Keratinocyte (primary cell): ENCODE measurements at regions not wholly inside any gene's neighbourhood (a gene's known extent, or its start where the extent isn't known, plus 50 kb on each side); places are given as distances from the start of the nearest gene placed in this dataset.

ENCODE experiments used
- DNase-seq: peaks from one replicate; pipeline ENCODE4 v3.0.0-alpha.2; 2011; ENCODE audit warnings: low read depth, missing footprints, low spot score
- FAIRE-seq: peaks from 2 replicates; lab custom pipeline; 2011; peaks lifted over from hg19 to GRCh38; lab: Jason Lieb, UNC
- H2AFZ ChIP-seq: 2 replicates; pipeline ENCODE4 v1.6.0; 2012; ENCODE audit warnings: low read length, control low read depth, inconsistent platforms; ENCODE audit not compliant: control insufficient read depth
- H3K27ac ChIP-seq: 2 replicates; pipeline ENCODE4 v1.5.1; 2011; ENCODE audit warnings: low read length; ENCODE audit not compliant: control insufficient read depth, insufficient read depth
- H3K27me3 ChIP-seq: 3 replicates; pipeline ENCODE4 v1.6.0; 2011; ENCODE audit warnings: low read length; ENCODE audit not compliant: control insufficient read depth, insufficient read depth; ENCODE audit errors: extremely low read depth
- H3K36me3 ChIP-seq, 2 experiments: 2 replicates in 1 of 2; 3 replicates in 1 of 2; pipeline ENCODE4 v1.5.1; 2011; ENCODE audit warnings: low read length in 2 of 2, mild to moderate bottlenecking in 1 of 2; ENCODE audit not compliant: control insufficient read depth in 2 of 2, insufficient read depth in 2 of 2; ENCODE audit errors: extremely low read depth in 1 of 2
- H3K4me1 ChIP-seq: 3 replicates; pipeline ENCODE4 v1.5.1; 2011; ENCODE audit warnings: low read length; ENCODE audit not compliant: control insufficient read depth, insufficient read depth; ENCODE audit errors: extremely low read depth
- H3K4me2 ChIP-seq: 3 replicates; pipeline ENCODE4 v1.6.0; 2011; ENCODE audit warnings: low read depth, low read length; ENCODE audit not compliant: control insufficient read depth, insufficient read depth; ENCODE audit errors: extremely low read depth
- H3K4me3 ChIP-seq, 3 experiments: fragments of 200-600 bp in 1 of 3; sonication (generic) in 1 of 3; 2 replicates in 2 of 3; 3 replicates in 1 of 3; pipeline ENCODE4 v1.5.1; 2011 to 2016; ENCODE audit warnings: low read length in 3 of 3, mild to moderate bottlenecking in 3 of 3, control low read depth in 2 of 3, inconsistent platforms in 1 of 3, low read depth in 1 of 3, mixed read lengths in 1 of 3, mixed run types in 1 of 3, moderate library complexity in 1 of 3; ENCODE audit not compliant: control insufficient read depth in 2 of 3, insufficient read depth in 2 of 3; ENCODE audit errors: extremely low read depth in 1 of 3
- H3K79me2 ChIP-seq: 2 replicates; pipeline ENCODE4 v1.6.0; 2012; ENCODE audit warnings: low read length; ENCODE audit not compliant: control insufficient read depth, insufficient read depth
- H3K9ac ChIP-seq: 3 replicates; pipeline ENCODE4 v1.6.0; 2011; ENCODE audit warnings: low read length; ENCODE audit not compliant: control insufficient read depth, insufficient read depth; ENCODE audit errors: extremely low read depth
- H3K9me1 ChIP-seq: 3 replicates; pipeline ENCODE4 v1.6.0; 2011; ENCODE audit warnings: low read length; ENCODE audit not compliant: control insufficient read depth, insufficient read depth; ENCODE audit errors: extremely low read depth
- H3K9me3 ChIP-seq: 2 replicates; pipeline ENCODE4 v1.5.1; 2012; ENCODE audit warnings: low read depth, low read length; ENCODE audit not compliant: control insufficient read depth
- H4K20me1 ChIP-seq: 3 replicates; pipeline ENCODE4 v1.6.0; 2011; ENCODE audit warnings: low read length; ENCODE audit not compliant: control insufficient read depth, insufficient read depth; ENCODE audit errors: extremely low read depth
- EZH2 ChIP-seq: IDR thresholded peaks from one replicate; pipeline ENCODE4 v1.6.1; 2012; ENCODE audit warnings: inconsistent platforms, mild to moderate bottlenecking, low read length, moderate library complexity
- dilution Hi-C: fragments of 300-500 bp; cut with MboI; formaldehyde crosslinking; loops from one replicate; pipeline ENCODE4 v1.7.0; 2020; ENCODE audit warnings: low sequenced_read_pairs; ENCODE audit not compliant: extremely low pct_ligation_motif_present
- TF ChIP-seq, protein P1 (sequence below), 3 experiments: IDR thresholded peaks in 1 of 3; conservative IDR thresholded peaks in 1 of 3; optimal IDR thresholded peaks in 1 of 3; 2 replicates in 2 of 3; 3 replicates in 1 of 3; pipeline versions ENCODE3 to v1.5.1; 2011; ENCODE audit warnings: low read length in 3 of 3, mild to moderate bottlenecking in 3 of 3, moderate library complexity in 2 of 3, control low read depth in 1 of 3, inconsistent platforms in 1 of 3; ENCODE audit not compliant: insufficient read depth in 2 of 3; ENCODE audit errors: extremely low read depth in 1 of 3

DNA sequence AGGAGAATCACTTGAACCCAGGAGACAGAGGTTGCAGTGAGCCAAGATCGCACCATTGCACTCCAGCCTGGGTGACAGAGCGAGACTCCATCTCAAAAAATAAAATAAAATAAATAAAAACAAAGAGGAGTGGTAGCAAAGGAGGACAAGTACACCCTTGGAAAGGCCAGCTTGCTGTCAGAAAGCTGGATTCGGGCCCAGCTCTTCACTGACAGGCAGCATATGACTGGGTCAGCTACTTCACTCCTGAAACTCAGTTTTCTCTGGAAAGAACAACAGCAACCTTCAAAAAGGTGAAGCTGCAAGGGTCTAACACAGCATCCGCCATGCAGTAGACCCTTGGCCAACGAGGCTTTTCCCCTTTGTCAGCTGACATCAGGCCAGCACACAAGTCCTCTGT lies 156.0 kb upstream of the TIAM1 start:
- TF ChIP-seq, protein P1, sequence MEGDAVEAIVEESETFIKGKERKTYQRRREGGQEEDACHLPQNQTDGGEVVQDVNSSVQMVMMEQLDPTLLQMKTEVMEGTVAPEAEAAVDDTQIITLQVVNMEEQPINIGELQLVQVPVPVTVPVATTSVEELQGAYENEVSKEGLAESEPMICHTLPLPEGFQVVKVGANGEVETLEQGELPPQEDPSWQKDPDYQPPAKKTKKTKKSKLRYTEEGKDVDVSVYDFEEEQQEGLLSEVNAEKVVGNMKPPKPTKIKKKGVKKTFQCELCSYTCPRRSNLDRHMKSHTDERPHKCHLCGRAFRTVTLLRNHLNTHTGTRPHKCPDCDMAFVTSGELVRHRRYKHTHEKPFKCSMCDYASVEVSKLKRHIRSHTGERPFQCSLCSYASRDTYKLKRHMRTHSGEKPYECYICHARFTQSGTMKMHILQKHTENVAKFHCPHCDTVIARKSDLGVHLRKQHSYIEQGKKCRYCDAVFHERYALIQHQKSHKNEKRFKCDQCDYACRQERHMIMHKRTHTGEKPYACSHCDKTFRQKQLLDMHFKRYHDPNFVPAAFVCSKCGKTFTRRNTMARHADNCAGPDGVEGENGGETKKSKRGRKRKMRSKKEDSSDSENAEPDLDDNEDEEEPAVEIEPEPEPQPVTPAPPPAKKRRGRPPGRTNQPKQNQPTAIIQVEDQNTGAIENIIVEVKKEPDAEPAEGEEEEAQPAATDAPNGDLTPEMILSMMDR (optimal IDR thresholded peaks at IDR 0.05 in 1 of 3, IDR thresholded peaks at IDR 0.05 in 1 of 3, conservative IDR thresholded peaks at IDR 0.05 in 1 of 3; ENCODE audit: extremely low read depth in 1 of 3, insufficient read depth in 2 of 3, low read length in 3 of 3) = no peak
- TF ChIP-seq EZH2 = no peak

DNA sequence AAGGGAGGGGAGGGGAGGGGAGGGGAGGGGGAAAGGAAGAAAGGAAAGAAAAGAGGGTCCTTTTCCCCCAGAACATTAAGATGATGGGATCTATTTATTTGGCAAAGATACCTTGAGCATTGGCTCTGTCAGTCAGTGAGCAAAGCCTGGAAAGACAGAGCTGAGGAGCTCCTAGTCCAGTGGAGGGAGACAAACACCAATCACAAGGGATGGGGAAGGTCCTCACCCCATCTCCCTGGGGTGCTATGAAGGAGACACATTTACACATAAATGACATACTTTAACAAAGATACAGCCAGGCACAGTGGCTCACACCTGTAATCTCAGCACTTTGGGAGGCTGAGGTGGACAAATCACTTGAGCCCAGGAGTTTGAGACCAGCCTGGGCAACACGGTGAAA lies 154.9 kb upstream of the TIAM1 start:
- Histone ChIP-seq H3K9me3 (no peaks in the 10 kb centered on the region), H4K20me1 (no peaks in the 10 kb centered on the region), H3K27me3 (no peaks in the 10 kb centered on the region), H3K4me2 (no peak overlapping the region), H3K4me3 (no peak overlapping the region), H2AFZ (no peak overlapping the region), H3K79me2 (no peaks in the 10 kb centered on the region), H3K9me1 (no peaks in the 10 kb centered on the region), H3K36me3 (no peaks in the 10 kb centered on the region), H3K27ac (no peak overlapping the region), H3K4me1 (peaks cover 20% of the 10 kb centered on the region), H3K9ac (no peak overlapping the region)
- FAIRE-seq (no peak), DNase-seq (no peak)
- TF ChIP-seq EZH2 = no peak
- TF ChIP-seq, protein P1 (optimal IDR thresholded peaks at IDR 0.05 in 1 of 3, IDR thresholded peaks at IDR 0.05 in 1 of 3, conservative IDR thresholded peaks at IDR 0.05 in 1 of 3; ENCODE audit: extremely low read depth in 1 of 3, insufficient read depth in 2 of 3, low read length in 3 of 3) = peak in 1 of 3 experiments; percentile 48
- dilution Hi-C loops = no loop called here

More for the DNA sequence above, 156.0 kb upstream of the TIAM1 start:
- H3K4me1 ChIP-seq = peaks cover 28% of the 10 kb centered on the region
- H2AFZ ChIP-seq = no peak overlapping the region
- no peak for FAIRE-seq
- no peak overlapping the region for H3K27ac ChIP-seq
- H3K27me3 ChIP-seq = no peaks in the 10 kb centered on the region
- dilution Hi-C loops = no loop called here
- DNase-seq = no peak
- no peaks in the 10 kb centered on the region for H3K36me3 ChIP-seq
- no peaks in the 10 kb centered on the region for H3K9me3 ChIP-seq
- H3K79me2 ChIP-seq = no peaks in the 10 kb centered on the region
- no peak overlapping the region for H3K4me2 ChIP-seq
- H3K4me3 ChIP-seq = no peak overlapping the region
- H3K9me1 ChIP-seq = peaks cover 3% of the 10 kb centered on the region
- H3K9ac ChIP-seq = no peak overlapping the region
- no peaks in the 10 kb centered on the region for H4K20me1 ChIP-seq
